DMS114 treated with DMSO at 0.1 percent for 48 hours (cell line): ENCODE measurements at regions not wholly inside any gene's neighbourhood (a gene's known extent, or its start where the extent isn't known, plus 50 kb on each side); places are given as distances from the start of the nearest gene placed in this dataset.
"Not testable (repeated sequence)": the region's sequence is repeated elsewhere in the genome, so short reads cannot be mapped to it uniquely, and the experiment has no call there.

ENCODE experiments used
- DNase-seq: peaks from one replicate; lab custom pipeline; 2025; ENCODE audit not compliant: unreplicated experiment; lab: John Stamatoyannopoulos, UW

DNA sequence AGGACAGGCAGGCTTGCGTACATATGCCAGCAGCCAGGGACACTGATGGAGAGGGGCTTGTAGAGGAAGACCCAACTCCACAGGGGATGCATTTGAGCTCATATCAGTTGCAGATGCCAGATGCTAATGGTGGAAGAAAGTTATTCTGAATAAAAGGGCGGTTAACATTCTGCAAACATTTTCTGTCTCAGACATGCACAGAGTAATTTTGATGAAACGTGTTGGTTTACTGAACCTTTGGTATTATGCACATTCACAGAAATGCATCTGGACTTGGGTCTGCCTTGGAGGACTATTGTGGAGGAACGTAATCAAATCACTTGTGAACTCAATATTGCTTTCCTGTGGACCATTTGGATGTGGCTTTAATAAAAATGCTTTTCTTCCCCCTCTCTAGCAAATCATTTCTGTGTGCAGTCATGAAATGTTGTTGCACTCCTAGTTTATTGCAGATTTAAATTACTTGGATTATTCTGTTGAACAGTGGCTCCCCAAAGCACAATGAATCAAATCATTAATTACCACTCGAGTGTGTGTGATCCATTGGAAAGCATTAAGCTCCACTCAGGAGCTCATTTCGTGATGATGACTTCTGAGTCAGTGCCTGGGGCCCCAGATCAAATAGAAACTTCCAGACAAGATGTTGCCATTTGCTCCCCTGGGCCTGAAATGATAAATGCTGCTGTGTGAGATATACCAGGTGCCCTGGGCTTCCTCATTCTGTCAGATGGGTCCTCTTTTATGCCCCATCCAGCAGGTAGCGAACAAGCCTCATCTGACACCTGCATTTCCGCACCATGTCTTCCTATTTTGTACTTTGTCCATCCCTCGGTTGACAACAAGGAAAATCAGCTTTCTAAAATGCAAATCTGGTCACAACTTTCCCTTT, 697.0 kb upstream of the HS6ST1 start:
- DNase-seq: no peak

- no peak for DNase-seq
These were observed 698.3 kb upstream of the HS6ST1 start for GRCh38 chr2:129016972-129017371.

GRCh38 chr2:129024796-129025195, 706.1 kb upstream of the HS6ST1 start:
- DNase-seq: no peak

DNA sequence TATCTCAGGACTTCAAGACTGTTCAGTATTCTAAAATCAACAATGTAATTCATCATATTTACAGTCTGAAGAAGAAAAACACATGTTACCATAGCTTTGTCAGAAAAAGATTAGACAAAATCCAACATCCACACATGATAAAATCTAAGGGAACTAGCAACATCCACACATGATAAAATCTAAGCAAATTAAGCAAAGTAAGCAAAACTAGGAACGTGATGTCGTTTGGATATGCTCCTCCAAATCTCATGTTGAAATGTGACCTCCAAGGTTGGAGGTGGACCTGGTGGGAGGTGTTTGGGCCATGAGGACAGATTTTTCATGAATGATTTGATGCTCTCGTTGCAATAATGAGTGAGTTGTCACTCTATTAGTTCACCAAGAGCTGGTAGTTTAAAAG, 717.3 kb upstream of the HS6ST1 start:
- no peak for DNase-seq

DNA sequence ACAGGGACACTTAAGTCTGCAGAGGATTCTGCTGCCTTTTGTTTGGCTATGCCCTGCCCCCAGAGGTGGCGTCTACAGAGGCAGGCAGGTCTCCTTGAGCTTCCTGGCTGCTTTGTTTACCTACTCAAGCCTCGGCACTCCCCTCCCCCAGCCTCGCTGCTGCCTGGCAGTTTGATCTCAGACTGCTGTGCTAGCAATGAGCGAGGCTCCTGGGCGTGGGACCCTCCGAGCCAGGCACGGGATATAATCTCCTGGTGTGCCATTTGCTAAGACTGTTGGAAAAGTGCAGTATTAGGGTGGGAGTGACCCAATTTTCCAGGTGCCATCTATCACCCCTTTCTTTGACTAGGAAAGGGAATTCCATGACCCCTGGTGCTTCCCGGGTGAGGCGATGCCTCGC, 725.0 kb upstream of the HS6ST1 start:
- not testable (repeated sequence) for DNase-seq

- not testable (repeated sequence) for DNase-seq
These were observed 727.8 kb upstream of the HS6ST1 start for GRCh38 chr2:129046475-129046874.

DNA sequence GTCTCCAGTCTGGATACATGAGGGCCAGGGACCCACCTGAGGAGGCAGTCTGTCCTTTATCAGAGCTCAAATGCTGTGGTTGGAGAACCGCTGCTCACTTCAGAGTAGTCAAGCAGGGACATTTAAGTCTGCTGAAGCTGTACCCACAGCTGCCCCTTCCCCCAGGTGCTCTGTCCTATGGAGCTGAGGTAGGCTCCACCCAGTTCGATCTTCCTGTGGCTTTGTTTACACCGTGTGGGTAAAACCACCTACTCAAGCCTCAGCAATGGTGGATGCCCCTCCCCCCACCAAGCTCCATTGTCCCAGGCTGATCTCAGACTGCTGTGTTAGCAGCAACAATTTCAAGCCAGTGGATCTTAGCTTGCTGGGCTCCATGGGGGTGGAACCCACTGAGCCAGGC, 731.4 kb upstream of the HS6ST1 start:
- DNase-seq: no peak

DNA sequence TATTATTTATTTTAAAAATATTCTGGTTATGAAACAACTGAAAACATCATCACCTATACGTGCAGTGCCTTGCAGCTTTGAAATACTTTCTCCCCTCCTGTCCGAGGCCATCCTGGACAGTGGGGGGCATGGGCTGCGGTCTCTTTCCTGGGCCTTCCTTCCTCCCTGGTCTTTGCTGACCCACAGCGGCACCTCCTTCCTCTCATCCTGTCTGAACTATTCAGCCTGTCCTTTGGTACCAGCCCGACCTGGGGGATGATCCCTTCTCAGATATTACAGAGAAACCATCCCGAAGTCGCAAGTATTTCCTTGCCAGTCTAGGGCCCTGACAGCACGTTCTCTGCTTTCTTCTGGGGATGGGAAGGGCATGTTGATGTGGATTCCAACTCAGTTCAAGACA, 736.6 kb upstream of the HS6ST1 start:
- DNase-seq: no peak

DNA sequence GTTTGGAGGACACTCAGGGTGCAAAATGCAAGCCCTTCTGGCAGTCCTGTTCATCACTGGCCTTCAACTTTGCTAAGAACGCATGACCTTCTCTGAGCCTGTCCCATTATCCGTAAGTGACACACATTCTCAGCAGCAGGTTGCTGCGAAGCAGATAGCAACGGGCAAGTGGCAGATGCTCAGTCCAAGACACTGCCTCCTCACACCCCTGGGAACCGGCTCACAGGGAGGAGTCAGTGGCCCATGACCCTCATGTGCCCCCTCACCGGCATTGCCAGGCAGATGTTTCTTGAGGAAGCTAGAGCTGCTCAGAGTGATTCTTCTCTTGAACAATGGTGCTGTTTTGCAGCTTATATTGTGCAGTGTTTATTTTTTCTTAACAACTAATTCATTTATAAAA, 737.2 kb upstream of the HS6ST1 start:
- DNase-seq: no peak

GRCh38 chr2:129056309-129056958, 737.8 kb upstream of the HS6ST1 start:
- no peak for DNase-seq

GRCh38 chr2:129056959-129057317, 738.3 kb upstream of the HS6ST1 start:
- no peak for DNase-seq

GRCh38 chr2:129058981-129059380, 740.3 kb upstream of the HS6ST1 start:
- no peak for DNase-seq

- no peak for DNase-seq
These were observed 740.8 kb upstream of the HS6ST1 start for GRCh38 chr2:129059476-129059875.

- DNase-seq: no peak
These were observed 742.6 kb upstream of the HS6ST1 start for GRCh38 chr2:129061069-129061768.

DNA sequence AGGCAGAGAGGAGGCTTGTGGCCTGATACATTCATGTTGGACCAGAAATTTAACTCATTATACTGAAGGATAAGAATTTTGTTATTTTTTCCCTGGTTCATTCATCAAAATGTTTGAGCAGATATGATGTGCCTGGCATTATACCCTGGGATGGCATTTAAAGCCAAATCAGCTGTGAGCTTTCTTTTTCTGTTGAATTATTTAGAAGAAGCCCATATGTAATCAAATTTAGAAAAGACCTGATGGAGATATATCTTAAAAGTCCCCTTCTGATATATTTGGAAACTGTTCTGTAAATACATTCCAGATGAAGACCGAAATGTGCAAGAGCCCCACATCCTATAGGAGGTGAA, 743.1 kb upstream of the HS6ST1 start:
- DNase-seq: no peak

DNA sequence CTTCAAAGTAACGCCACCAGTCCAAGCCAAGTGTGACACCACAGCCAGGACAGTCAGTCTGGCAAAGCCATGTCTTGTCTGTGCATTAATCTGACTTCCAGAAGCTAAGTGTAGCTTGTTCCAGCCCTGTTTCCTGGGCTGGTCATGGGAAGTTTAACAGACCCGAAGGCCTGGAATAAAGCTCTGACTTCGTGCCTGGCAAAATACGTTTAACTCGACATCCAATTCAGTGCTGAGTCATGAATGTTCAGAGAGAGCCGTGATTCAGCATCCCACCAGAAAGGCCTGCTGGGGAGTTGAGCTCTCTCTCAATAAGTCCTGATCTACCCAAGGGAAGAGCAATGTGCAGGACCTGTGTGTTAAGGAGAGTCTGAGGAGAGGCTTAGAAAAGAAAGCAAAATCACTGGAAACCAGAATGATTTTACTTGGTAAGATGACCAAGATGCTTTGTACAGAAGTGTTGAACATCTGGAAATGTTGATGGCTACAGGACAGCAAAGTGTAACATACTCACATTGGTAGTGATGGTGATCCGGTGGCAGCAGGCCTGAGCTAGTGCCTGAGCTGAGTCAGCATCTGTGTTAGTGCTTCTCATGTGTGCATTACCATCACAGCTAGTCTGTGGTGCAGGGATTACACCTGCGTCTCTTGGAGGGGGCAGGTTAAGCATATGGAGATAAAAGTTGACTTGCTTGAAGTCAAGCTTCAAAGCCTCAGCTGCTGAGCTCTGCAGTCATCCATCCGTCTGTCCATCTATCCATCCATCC, 743.7 kb upstream of the HS6ST1 start:
- no peak for DNase-seq

DNA sequence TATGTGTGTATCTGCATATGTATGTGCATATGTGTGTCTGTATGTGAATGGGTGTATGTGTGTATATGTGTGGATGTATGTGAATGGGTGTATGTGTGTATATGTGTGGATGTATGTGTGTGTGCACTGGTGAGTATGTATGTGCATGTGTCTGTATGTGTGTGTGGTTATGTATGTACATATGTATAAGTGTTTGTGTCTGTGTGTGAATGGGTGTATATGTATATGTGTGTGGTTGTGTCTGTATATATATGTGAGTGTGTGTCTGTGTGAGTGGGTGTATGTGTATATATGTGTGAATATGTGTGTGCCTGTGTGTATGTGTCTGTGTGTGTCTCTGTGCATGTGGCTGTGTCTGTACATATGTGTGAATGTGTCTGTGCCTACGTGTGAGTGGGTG, 748.4 kb upstream of the HS6ST1 start:
- DNase-seq: no peak

- no peak for DNase-seq
These were observed 749.3 kb upstream of the HS6ST1 start for GRCh38 chr2:129067953-129068352.

GRCh38 chr2:129068543-129068942, 749.9 kb upstream of the HS6ST1 start:
- DNase-seq: no peak

DNA sequence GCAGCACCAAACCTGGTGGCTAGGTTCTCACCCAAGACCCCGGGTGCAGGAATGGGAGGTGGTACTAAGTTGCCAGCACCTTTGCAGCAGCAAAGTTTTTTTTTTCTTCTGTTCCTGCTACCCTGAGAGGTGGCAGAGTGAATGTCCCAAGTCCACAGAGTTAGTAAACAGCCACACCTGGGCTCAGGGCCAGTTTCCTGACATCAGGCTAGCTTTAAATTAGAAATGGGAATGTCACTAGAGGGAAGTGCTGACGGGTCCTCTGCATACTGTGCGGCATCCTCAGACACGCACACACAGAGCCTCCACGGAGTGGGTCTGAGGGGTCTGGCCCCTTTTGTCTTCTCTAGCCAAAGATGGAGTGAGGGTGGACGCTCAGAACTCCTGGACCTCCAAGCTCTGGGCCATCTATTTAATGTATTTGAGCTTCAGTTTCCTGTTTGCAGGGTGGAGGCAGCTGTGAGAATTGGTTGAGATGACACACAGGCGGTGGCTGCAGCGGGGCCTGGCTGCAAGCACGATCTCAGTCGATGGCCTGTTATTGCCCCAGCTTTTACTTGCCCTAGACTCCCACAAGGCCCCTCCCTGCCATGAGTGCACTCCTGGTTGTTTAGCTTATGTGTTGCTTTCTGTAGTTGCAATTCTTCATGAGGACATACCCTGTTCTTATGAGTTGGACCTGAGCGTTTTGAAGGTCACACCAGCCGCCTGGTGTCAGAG, 751.4 kb upstream of the HS6ST1 start:
- DNase-seq: no peak

DNA sequence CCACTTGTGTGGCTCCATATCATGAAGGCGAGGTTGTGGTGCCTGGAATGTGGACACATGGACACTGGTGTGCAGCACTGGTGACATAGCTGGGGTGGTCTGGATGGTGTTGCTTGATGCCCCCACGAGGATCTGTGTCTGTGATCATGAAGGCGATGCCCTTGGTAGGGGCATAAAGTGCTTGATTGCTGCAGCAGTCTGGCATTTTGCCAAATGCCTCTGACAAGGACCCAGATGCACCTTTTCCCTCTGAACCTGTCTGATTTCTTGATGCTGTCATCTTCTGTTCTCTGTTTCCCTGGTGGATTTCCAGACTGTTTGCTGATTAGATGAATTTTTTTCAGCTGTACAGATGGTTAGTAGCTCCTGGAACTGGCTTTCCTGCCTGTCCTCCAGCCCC, 752.0 kb upstream of the HS6ST1 start:
- DNase-seq: no peak
